HG03064 (cell line): ENCODE measurements at regions not wholly inside any gene's neighbourhood (a gene's known extent, or its start where the extent isn't known, plus 50 kb on each side); places are given as distances from the start of the nearest gene placed in this dataset.

Experiments used
- ATAC-seq: cut with Tn5 transposase; IDR thresholded peaks from one replicate; pipeline ENCODE4 v1.9.1; 2021; ENCODE audit warnings: low read depth; ENCODE audit not compliant: unreplicated experiment

DNA sequence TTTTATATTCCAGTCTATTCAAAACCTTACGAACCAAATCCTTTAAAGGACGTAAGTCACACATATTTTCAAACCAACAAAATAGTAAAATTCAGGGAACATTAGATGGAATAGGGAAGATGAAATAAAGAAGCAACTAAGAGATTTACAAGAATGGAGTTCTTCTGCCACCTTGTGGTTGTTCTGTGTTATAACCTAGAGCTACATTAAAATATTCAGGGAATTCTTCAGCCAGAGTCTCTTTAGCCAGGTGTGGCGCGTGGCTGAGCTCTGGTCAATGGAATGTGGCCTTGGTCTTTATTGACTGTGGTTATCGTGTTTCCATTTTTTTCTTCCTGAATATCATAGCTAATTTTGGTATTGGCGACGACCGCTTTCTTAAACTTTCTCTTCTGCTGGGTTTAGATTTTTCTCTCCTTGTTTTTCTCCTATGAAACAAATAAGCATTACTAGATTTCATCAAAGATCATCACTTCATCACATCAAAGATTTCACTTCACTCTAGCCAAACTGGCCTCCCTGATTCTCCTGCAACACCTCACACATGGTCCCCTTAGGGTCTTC is 221.3 kb downstream of the MRPL39 start:
- no peak for ATAC-seq

DNA sequence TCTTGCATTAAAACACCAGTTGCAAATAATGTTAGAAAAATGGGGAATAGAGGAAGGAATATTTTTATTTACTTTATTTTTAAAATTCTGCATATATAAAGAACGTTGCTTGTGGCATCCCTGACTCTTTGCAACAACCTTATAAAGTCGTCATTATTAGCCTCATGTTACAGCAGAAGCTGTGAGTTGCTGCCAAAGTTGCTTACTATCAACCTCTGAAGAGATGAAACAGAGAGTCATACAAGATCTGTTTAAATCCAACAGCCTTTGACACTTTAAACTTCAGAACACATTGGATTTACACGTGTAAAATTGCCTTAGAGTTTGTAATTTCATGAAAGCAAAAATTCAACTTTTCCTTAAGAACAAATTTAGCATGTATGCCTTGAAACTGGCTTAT is 221.9 kb downstream of the MRPL39 start:
- ATAC-seq: no peak

GRCh38 chr21:25384782-25385181 is 222.5 kb downstream of the MRPL39 start:
- ATAC-seq: no peak

GRCh38 chr21:25383545-25383944 is 223.7 kb downstream of the MRPL39 start:
- no peak for ATAC-seq

DNA sequence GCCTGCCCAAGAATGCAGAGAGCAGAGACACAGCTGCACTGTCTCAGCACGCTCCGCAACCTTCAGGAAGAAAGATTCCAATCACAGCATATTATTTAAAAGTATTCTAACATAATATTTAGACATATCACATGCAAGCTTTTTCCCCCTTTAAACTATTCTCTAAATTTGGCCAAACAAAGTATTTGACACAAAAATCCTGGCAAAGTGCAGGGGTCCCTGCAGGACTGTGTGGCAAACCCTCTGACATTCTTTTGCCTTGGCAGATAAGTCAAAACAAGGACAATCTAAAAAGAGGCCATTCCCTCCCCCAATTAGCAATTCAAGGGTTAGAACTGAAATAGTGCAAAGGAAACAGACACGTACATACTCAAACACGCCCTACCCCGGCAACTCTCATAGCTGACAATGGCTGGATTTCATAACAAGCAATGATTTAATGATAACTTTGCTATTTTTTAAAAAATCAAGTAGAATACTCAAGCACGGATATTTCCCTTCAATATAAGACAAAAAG is 225.3 kb downstream of the MRPL39 start:
- no peak for ATAC-seq

DNA sequence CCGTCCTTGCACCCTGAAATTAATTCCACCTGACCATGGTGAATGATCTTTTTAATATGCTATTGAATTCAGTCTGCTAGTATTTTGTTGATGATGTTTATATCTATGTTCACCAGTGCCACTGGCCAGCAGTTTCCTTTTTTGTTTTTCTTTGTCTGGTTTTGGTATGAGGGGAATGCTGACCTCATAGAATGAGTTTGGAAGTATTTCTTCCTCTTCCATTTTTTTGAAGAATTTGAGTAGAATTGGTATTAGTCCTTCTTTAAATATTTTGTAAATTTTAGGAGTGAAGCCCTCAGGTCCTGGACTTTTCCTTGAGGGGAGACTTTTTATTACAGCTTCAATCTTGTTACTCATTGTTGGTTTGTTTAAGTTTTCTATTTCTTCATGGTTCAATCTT is 231.6 kb downstream of the MRPL39 start:
- ATAC-seq: no peak

- ATAC-seq: no peak
Observed at GRCh38 chr21:25373126-25374082, 233.9 kb downstream of the MRPL39 start.

- ATAC-seq: no peak
Observed at GRCh38 chr21:25371841-25372425, 235.3 kb downstream of the MRPL39 start.

DNA sequence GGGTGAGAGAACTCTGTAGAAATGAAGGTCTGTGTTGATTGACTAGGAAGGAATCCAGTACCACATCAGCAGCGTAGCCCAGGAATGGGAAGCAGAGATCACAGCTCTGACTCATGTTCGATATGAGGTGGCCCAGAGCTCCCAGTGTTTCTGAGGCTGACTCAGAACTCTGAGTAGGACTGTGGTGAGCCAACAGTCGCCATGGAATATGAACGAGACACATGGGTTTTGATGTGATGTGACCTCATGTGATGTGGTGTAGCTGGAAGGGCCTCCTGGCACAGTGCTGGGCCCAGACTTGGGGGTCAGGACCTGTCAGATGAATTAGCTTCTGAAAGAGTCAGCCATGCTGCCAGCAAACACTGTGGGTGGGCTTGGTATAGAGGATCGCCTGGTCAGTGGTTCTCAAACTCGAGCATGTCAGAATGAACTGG is 237.0 kb downstream of the MRPL39 start:
- no peak for ATAC-seq

DNA sequence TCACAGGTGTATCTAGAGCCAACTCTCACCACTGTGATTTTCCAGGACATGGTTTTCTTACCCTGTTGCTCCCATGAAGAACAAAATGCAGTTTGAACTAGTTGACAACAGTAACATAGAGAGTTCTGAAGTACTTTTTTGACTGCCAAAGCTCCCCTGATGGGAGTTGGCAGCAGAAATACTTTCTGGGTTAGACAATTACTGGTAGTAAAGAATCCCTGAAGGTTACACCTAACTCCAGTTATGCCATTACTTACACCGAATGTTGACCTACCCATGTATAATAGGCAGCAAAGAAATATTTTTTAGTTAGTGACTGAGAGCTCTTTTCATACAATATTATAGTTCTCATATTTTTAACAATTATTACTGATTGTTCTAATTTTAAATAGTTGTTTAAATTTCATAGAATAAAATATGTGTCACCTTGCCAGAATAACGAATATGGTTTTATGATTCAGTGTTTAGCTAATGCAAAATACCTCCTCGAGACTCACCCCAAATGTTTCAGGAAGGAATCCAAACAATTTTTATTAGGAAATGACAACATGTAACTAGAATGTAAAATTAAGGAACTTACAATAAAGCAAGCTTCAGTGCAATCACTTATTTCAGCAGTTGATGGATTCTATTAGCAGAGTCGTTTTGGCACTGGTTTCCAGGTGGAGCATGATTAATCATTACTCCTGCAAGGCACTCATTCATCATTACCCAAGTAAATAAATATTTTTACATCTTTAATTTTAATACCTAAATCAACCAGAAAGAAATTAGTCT is 237.6 kb downstream of the MRPL39 start:
- no peak for ATAC-seq

DNA sequence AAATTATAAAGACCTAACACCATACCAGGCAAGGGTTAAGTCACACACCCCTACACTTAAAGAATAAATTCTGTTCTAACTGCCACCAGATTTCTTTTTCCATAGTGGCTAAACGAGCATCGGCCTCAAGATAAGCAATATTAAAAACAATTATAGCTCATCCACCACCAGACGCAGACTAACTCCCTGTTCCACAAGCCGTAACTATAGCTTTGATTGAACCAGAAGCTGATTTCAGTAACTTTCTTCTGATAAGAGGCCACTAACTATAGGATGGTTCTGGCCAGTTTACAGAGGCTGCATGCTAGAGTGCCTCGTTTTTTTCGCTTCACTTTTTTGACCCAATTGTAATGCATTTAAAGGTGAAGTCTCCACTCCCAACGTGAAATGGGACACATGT is 238.8 kb downstream of the MRPL39 start:
- ATAC-seq: no peak

DNA sequence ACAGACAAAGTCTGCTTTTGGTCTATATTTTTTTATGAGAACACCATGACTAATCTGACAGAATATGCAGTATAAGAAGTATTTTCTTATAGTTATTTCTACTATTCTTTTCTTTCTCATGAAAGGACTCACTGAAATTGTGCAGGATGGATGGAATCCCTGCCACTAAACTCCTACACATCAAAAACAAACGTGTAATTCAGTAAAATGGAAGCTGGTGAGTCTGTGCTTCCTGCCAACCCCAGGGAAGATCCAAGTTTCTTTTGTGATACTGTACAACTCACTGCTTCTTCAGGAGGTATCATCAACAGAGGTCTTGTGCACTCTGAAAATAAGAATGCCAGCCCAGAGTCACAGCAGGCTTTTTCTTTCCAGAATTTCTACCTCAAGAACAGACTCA is 241.2 kb downstream of the MRPL39 start:
- ATAC-seq: no peak

GRCh38 chr21:25362375-25363267 is 244.7 kb downstream of the MRPL39 start:
- no peak for ATAC-seq

DNA sequence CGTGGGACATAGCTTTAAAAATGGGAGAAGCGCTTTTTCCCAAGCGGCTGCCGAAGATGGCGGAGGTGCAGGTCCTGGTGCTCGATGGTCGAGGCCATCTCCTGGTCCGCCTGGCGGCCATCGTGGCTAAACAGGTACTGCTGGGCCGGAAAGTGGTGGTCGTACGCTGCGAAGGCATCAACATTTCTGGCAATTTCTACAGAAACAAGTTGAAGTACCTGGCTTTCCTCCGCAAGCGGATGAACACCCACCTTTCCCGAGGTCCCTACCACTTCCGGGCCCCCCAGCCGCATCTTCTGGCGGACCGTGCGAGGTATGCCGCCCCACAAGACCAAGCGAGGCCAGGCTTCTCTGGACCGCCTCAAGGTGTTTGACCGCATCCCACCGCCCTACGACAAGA is 245.5 kb downstream of the MRPL39 start:
- no peak for ATAC-seq

GRCh38 chr21:25361097-25361496 is 246.2 kb downstream of the MRPL39 start:
- no peak for ATAC-seq

GRCh38 chr21:25360593-25360992 is 246.7 kb downstream of the MRPL39 start:
- no peak for ATAC-seq

DNA sequence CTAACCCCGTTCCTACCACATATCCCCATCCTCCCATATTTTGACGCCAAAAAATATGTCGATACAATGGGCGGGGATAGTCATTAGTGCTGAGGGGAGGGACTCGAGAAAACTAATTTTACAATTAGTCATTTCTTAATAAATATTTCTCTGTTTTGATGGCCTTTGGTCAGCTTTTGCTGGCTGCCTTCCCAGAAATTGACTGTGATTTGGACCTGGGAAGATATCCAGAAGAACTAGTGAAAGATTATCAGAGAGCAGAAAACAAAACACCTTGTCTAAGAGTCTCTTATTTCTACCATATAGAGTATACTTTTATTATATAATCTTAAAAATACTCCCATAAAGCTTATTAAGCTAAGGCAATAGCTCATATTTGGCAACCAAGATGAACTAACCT is 247.6 kb downstream of the MRPL39 start:
- no peak for ATAC-seq

- ATAC-seq: no peak
Observed at GRCh38 chr21:25350056-25350455, 257.2 kb downstream of the MRPL39 start.

GRCh38 chr21:25343774-25344545 is 263.3 kb downstream of the MRPL39 start:
- ATAC-seq: no peak
